ENCODE measurements at regions not wholly inside any gene's neighbourhood (a gene's known extent, or its start where the extent isn't known, plus 50 kb on each side); places are given as distances from the start of the nearest gene placed in this dataset.

GRCh38 chr4:91769912-91770311 is 533.9 kb upstream of the GRID2 start:
- TF ChIP-seq FOXK1 (CRISPR knock-in tag; IDR thresholded peaks at IDR 0.05) (no peak), STAT6 (CRISPR knock-in tag; conservative IDR thresholded peaks at IDR 0.05; ENCODE audit: low read depth) (no peak), SP1 (CRISPR knock-in tag; conservative IDR thresholded peaks at IDR 0.05) (no peak), CTCF (IDR thresholded peaks at IDR 0.05) (no peak), GTF2I (CRISPR knock-in tag; conservative IDR thresholded peaks at IDR 0.05) (no peak)
